Fibroblast of peridontal ligament (primary cell): ENCODE measurements at regions not wholly inside any gene's neighbourhood (a gene's known extent, or its start where the extent isn't known, plus 50 kb on each side); places are given as distances from the start of the nearest gene placed in this dataset.
A peak's percentile ranks its signal among the peaks of the same experiment; 100 is the strongest.

Source experiments
- DNase-seq: peaks from one replicate; pipeline ENCODE4 v3.0.0-alpha.2; 2010; ENCODE audit errors: extremely low read depth

GRCh38 chr9:19999491-20000057 is 210.7 kb upstream of the SLC24A2 start:
- DNase-seq, result peak; percentile 81

GRCh38 chr9:19998823-19999455 is 210.1 kb upstream of the SLC24A2 start:
- no peak for DNase-seq

GRCh38 chr9:19998153-19998552 is 209.3 kb upstream of the SLC24A2 start:
- no peak for DNase-seq

DNA sequence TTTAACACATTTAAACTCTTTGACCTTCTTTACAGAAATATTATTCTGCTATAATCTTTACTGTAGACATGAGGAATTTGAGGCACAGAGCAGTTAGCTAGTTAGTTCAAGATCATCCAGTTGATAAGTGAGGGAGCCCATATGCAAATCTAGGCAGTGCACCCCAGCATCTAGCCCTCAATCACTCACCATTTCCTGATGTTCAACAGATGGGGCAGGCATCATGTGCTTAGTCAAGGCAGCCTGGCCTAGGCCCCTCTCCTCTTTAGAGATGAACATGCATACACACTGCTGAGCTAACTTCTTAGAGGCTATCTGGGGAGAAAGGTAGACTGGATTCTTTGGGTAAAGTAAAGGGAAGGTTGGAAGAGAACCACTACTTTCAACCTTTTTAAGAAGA is 206.8 kb upstream of the SLC24A2 start:
- DNase-seq, result no peak

GRCh38 chr9:19994296-19994695 is 205.5 kb upstream of the SLC24A2 start:
- DNase-seq, result peak; percentile 64

- DNase-seq, result peak; percentile 90
Measured at GRCh38 chr9:19992556-19992955, 203.7 kb upstream of the SLC24A2 start.

- no peak for DNase-seq
Measured at GRCh38 chr9:19989213-19989612, 200.4 kb upstream of the SLC24A2 start.

DNA sequence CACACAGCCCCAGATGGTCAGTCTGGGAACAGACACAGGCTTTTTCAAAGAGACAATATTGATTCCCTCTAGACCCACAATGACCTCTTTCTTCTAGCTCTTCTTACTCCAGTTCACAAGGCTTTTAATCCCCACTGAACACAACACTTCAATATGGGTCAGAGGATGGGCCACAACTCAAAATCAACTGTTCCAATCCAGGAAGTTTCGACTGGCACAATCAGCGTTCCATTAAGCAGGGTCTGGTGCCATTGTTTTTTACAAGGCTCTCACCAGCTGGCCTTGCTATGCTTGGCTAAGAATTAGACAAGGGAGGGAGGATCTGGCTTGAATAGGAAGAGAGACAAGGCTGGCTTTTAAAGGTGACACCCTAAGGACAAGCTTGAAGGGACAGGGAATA is 199.4 kb upstream of the SLC24A2 start:
- no peak for DNase-seq

GRCh38 chr9:19985081-19985480 is 196.2 kb upstream of the SLC24A2 start:
- DNase-seq, result no peak

- DNase-seq, result no peak
Measured at GRCh38 chr9:19976226-19976625, 187.4 kb upstream of the SLC24A2 start.

- peak; percentile 41 for DNase-seq
Measured at GRCh38 chr9:19975499-19975898, 186.7 kb upstream of the SLC24A2 start.

DNA sequence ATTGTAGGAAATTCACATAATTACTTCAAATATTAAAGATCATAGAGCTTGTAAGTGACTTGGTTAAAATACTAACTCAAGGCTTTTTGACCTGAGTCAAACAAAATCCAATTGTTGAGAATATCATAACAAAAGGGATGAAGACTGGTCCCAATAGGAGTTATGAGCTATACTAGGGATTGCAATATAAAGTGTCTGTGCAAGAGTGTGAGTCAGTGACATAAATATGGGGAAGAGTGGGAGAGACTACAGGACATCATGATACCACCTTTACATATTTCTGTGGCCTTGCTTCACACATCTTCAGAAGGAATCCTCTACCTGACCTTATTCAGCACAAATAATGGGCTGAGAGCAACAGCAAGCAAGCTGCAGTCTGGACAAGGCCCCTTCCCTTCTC is 180.9 kb upstream of the SLC24A2 start:
- peak; percentile 64 for DNase-seq

DNA sequence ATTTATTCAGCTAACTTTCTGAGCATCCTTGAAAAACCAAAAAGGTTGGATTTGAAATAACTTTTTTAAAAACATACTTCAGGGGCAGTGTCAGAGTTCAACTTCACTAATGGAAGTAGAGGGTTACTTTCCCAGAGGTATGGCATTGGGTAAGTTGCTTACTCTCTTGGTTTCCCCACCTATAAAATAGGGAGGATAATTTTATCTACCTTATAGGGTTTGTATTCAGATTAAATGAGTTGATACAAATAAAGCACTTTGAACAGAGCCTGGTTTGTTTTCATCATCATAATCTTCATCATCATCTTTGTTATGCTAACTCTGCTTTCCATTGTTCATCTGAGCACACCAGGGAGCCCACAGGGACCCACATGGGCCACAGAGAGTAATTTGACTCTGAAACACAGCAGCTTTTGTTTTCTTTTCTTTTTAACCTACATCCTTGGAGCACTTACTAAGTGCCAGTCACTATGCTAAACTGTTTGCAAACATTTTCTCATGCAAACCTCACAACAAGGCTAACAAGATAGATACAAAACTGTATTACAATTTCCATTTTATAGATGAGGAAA is 179.1 kb upstream of the SLC24A2 start:
- DNase-seq, result peak; percentile 27

GRCh38 chr9:19967216-19967887 is 178.5 kb upstream of the SLC24A2 start:
- no peak for DNase-seq

DNA sequence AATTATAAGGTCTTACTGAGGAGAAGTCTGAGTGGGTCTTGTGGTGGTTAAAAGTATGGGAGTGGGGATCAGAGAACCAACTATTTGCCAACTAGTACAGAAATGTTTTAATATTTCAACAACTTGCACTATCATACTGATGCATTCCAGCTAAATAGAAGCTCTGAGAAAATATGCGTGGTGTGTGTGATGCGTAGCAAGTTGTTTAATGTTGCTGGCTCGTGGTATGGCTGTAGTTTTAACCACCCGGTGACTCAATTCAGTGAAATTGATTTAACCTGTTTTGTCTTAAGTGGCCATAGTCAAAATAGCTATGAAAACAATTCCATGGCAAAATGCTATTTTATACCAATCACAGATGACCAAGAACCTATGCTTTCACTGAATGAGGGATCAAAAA is 176.5 kb upstream of the SLC24A2 start:
- DNase-seq, result peak; percentile 91

- DNase-seq, result peak; percentile 53
Measured at GRCh38 chr9:19947996-19948395, 159.2 kb upstream of the SLC24A2 start.

DNA sequence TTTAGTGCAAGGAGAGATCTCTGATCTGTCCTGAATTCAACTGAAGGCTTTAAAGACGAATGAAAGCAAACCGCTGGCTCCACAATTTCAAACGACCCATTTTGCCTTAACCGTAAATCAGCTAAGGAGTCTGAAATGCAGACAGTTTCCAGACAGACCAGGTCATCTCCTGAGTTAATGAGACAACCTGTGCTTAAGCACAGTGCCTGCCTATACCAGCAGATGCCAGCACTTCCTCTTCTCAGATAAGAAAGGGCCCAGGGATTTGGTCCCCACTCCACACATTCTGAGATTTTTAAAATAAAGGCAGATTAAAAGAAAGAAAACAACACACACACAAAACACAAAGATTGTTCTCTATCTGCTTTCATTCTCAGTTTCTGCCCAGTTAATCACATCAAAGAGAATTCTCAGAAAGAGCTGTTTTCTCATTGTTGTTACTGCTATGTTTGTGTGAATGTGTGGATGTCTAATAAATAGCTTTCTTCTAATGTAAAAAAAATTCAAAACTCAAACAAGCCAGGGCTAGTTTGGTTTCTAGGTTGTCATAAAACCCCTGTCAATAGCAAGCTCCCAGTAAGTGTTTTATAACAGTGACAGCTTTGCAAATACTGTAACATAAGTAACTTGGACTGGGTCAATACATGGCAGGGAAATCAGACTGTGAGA is 157.7 kb upstream of the SLC24A2 start:
- peak; percentile 73 for DNase-seq

DNA sequence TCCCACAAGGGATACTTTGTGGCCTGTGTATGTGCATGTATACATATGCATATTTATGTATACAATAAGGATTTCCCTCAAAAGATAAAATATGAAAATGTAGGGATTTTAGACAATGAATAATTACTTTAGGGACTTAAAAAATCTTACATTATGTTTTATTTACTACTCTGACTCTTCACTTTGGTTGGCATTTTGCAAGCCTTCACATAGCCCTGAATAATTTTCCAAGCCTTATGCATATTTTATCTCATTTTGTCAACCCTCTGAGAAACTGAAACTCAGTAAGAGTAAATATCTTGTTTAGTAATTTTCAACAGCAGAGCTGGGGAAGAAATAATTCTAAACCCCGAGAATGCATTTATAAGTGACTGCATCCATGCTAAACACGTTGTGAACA is 153.0 kb upstream of the SLC24A2 start:
- no peak for DNase-seq

DNA sequence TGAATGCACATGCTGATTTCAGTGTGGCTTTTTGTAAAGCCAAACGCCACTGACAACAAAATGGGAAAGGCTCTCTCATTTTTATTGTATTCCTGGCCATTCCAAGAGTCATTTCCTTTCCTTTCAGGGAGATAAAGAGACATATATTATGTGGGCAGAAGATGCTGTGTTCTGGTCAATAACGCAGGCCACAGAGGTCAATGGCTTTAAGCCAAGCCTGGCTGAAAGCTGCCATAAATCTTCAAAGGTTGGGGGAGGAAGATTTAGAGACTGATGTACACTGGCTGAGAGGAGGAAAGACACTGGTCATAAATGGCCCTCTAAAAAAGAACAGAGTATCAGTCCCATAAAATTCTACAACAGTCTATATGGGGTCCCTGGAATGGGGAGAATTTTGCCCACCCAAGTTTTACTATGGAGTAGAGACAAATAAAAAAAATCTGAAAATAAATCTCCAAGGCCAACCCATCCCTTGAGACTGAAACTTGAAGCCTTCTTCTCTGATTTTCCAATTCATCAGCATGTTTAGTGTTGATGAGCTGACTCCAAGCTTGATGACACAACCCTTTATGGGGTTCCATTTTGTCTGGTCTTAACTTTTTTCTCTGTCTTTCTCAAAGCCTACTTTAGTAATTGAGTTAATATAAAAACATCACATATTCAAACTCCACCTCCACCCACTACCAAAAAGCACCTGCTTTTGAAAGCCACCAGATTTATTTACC is 152.1 kb upstream of the SLC24A2 start:
- no peak for DNase-seq

GRCh38 chr9:19939734-19940278 is 151.0 kb upstream of the SLC24A2 start:
- no peak for DNase-seq

GRCh38 chr9:19938990-19939733 is 150.3 kb upstream of the SLC24A2 start:
- no peak for DNase-seq
